ELF-1 (cell line): ENCODE measurements at regions not wholly inside any gene's neighbourhood (a gene's known extent, or its start where the extent isn't known, plus 50 kb on each side); places are given as distances from the start of the nearest gene placed in this dataset.
"Not testable (repeated sequence)": the region's sequence is repeated elsewhere in the genome, so short reads cannot be mapped to it uniquely, and the experiment has no call there.

Experiments used
- DNase-seq: peaks from one replicate; pipeline ENCODE4 v3.0.0-alpha.2; 2016; ENCODE audit warnings: low read depth, low spot score

- no peak for DNase-seq
Observed at GRCh38 chr10:125554016-125554703, 128.8 kb downstream of the TEX36 start.

DNA sequence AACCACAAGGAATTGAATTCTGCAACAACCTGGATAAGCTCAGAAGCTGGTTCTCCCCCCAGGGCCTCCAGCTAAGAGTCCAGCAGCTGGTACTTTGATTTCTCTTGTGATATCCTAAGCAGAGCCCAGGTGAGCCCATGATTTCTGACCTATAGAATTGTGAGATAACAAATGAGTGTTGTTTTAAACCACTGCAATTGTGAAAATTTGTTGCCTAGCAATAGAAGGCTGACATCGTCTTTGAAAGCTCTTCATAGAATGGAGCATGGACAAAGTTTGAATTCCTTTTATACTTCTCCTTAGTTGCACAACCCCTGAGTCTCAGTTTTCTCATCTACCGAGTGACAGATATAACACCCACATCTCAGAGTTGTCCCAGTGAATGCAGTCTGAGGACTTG, 129.9 kb downstream of the TEX36 start:
- DNase-seq: no peak

DNA sequence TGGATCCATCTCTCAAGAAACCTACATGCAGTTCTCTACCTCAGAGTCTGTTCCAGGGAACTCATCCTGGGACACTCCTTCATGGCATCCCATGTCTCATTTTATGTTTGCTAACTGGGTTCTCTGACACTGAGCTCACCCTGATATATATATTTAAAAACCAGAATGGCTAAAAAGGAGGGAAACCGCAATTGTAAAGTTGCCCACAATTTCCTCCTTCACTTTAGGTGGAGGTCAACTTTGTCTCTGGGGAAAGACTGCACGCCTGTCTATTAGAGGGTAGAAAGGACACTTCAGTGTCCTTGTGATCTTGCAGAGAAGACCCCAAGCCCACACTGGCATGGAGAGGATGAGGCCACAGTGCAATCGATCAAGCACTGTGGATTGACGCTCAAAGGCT, 131.7 kb downstream of the TEX36 start:
- DNase-seq: no peak

DNA sequence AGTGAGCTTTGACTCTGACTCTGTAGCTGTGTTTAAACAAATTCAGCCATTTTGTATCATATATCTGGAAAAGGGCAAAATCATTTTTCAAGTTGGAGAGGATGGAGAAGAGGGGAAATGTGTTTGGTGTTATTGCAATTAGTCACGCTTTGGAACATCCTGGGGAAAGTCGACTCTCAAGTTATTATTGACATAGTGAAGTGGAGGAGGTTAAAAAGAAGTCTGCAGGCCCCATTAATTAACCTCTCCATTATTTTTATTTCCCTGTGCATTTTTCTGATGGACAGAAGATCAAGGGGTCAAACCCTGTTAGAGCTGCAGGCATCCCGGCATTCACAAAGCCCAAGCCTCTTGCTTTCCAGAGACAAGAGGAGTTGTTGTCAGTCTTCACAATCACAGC, 132.6 kb downstream of the TEX36 start:
- no peak for DNase-seq

DNA sequence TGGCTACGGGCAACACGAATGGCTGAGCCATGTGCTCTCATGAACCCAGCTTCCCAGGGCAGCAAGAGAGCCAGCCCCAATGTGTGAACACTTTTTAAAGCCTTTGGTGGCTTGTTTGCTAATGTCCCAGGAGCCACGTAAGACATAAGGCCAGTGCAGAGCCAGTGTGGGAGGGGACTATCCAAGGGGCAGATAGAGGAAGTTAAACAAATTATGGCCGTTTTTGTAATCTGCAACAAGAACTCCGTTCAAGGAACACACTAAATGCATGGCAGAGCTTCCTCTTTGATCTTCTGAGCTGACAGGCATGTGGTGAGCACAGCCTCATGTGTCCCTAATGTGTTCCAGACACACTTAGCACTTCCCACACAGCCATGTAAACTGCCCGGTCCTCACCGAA, 133.3 kb downstream of the TEX36 start:
- DNase-seq: no peak

DNA sequence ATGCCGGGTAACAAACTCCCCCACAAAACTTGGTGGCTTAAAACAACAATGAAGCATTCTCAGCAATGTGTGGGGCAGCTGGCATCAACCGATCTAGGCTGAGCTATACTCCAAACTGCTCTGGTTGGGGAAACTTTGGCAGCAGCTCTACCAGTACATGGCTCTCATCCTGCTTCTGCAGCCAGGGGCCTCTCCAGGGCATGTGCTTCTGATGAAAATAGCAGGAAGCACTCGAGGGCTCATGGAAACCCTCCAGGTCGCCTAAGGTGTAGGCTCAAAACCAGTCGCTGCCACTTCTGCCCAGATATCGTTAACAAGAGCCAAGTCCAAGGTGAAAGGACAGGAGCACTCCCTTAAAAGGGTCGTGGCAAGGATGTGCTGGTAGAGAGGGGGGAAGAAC, 134.1 kb downstream of the TEX36 start:
- no peak for DNase-seq

- DNase-seq: no peak
Observed at GRCh38 chr10:125548356-125548755, 134.6 kb downstream of the TEX36 start.

DNA sequence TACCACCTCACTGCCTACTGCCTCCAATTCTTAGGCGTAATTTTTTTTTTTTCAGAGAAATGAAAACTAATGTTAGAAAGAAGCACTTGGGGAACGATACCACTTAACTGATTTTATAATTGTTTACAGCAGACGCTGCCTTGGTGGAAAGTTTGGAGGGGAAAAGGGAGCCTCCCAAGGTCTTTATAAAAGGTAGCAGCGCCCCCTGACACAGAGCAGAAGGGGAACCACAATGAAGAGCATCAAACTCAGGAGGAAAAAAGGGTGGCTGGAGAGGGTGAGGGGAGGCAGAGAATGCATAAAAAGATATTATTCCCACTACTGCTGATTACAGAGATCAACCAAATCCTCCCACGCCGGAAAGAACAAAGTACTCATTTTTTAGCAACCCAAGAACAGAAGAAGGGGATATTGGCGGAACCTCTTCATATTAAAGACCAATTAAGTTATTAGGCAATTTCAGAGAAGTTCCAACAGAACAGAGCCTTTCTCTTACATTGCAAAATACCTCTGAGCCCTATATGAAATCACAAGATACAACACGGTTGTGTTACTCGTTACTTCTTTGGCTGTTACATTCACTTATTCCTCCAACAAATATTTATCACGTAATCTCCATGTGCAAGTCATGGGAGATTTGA, 135.8 kb downstream of the TEX36 start:
- no peak for DNase-seq

DNA sequence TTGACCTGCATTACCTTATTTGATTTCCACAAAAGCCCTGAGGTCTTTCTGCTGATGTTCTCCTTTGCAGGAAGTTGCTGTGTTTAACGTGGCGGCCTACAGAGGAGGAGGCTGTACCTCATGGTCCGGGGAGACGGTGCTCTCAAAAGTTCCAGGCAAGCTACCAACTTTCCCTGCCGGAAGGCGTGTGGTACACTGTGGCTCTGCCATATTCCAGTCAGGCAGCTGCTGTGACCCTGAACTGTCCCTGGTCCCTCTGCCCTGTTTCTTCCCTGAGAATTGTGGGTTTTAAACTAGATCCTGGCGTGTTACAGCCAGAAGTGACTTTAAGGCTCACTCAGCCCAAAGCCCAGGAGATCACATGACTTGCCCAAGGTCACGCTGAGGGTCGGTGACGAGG, 139.2 kb downstream of the TEX36 start:
- DNase-seq: no peak

DNA sequence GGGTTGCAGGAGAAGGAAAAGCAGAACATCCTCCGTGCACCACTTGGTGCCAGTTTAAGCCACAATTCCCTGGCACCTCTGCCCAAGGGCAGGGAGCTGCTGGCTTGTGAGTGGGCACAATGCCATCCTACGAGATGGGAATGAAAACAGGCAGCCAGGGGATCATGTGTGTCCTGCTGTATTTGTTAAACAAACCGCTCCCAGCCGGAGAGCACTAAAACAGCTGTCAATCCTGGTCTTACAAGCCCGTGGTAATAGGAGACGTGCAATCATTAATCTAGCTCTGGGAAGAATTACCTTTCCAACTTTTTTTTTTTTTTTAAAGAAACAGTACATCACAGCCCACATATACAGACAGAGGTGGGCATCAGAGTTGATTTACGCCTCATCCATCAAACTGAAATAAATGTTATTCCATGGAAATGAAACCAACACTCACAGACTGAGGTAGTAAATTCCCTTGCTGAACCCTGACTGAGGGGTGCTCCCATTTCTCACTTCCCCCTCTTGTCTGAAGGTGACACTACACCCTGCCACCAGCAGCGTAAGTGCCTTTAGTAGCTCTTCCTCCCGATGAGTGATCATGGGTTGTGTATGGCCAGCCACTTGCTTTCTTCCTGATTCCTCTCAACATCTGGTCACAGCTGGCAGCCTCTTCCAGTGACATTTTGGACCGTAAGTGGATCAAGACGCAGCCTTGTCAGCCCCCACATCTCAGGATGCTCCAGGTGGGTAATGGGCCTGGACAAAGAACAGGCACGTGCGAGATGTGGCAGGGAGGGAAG, 143.8 kb downstream of the TEX36 start:
- DNase-seq: no peak

- no peak for DNase-seq
Observed at GRCh38 chr10:125536236-125536635, 146.7 kb downstream of the TEX36 start.

- DNase-seq: no peak
Observed at GRCh38 chr10:125535559-125535958, 147.4 kb downstream of the TEX36 start.

DNA sequence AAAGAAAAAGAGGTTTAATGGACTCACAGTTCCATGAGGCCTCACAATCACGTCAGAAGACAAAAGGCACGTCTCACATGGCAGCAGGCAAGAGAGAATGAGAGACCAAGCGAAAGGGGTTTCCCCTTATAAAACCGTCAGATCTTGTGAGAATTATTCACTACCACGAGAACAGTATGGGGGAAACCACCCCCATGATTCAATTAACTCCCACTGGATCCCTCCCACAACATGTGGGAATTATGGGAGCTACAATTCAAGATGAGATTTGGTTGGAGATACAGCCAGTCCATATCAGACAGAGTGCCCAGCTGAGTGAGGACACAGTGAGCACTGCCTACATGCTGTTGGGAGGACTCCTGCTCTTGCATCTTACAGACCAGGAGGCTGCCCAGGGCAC, 148.4 kb downstream of the TEX36 start:
- DNase-seq: no peak

DNA sequence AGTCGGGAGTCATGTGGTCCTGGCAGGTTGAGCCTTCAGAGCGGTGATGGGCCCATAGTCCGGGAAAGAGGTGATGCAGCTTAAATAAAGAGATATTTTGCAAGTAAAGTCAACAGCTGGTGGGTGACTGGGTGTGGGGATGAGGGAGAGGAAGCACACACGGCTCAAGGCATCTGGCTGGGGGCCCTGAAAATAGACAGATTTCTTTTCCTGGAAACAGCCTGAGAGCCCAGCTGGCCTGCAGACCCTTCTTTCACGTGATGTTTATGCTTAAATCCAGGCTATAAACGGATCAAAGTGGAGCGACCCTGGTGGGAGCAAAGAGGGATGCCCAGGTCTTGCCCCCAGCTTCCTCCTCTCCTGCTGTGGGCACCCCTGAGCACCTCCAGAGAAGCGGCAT, 149.1 kb downstream of the TEX36 start:
- no peak for DNase-seq

DNA sequence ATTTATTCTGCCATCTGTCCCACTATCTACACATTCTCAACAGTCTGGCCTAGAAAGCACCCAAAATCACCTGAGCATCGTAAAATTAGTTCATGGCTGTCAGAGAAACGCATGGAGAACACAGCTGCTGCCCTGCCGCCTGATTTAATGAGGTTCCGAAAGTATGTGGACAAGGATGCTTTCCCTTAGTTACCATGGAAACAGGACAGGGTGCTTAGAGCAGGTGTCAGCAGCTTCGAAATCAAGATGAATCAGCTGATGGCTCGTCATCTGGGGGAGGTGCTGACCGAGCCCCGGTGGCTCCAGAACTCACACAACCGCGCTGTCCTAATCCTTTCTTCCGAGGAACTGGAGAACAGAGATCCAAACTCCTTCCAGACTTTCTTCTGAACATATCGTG, 151.5 kb downstream of the TEX36 start:
- peak; percentile 19 for DNase-seq

GRCh38 chr10:125523347-125523746, 159.6 kb downstream of the TEX36 start:
- DNase-seq: no peak

GRCh38 chr10:125521721-125522680, 161.0 kb downstream of the TEX36 start:
- DNase-seq: peak; percentile 84

DNA sequence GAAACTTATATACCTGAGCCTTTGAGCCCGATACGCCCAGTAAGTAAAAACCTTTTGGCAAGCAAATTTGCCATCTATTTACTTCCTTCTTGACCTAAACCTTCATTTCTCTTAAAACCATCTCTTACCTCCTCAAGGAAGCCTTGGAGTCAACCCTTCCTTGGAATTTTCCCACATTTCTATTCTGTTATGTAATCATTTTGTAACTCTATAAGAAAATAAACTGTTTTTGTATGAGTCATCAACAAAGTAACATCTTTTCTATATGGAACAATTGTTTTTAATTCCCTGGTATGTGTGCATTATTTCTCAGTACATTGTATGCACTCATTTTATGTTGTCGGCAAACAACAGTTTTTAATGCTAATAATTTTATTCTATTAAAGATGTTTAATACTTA, 162.0 kb downstream of the TEX36 start:
- DNase-seq: no peak

GRCh38 chr10:125518397-125518796, 164.6 kb downstream of the TEX36 start:
- DNase-seq: not testable (repeated sequence)

DNA sequence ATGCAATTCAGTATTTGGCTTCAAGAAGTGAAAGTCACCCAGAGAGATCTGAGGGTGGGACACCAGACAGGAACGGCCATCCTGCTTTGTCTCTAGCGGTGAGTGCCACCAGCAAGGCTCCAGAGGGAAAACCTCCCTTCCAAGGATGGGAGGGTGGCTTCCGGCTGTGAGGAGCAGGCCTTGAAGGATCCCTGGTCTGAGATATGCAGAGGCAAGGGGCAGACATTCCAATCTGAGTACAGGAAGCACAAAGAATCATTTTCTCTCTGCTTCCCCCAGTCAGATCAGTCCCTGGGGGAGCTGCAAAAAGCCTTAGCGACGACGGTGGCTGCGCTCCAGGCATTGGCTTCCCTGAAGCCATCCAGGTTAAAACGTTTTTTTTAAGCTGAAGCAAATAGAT, 167.4 kb downstream of the TEX36 start:
- peak; percentile 23 for DNase-seq
